NCI-H226 (cell line): ENCODE measurements at regions not wholly inside any gene's neighbourhood (a gene's known extent, or its start where the extent isn't known, plus 50 kb on each side); places are given as distances from the start of the nearest gene placed in this dataset.
A peak's percentile ranks its signal among the peaks of the same experiment; 100 is the strongest.
"Not testable (repeated sequence)": the region's sequence is repeated elsewhere in the genome, so short reads cannot be mapped to it uniquely, and the experiment has no call there.

Source experiments
- DNase-seq: peaks from one replicate; pipeline ENCODE4 v3.0.0-alpha.2; 2015

DNA sequence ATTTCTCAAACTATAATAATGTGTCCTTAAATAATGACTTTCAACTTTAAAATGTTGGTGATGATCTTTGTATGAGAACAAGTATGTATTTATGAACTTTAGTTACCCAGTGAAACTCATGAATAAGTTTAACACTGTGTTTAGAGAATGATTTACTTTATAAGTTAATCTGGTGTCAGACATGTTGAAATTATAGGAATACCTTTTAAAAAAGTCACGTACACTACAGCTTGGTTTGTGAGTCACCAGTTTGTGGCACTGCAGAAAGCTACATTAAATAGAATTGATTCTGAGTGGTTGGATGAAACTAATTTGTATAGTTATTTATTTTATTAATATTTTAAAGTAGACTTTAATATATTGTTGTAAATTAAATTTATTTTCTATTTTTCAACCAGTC, 1366.2 kb upstream of the PCDH20 start:
- no peak for DNase-seq

DNA sequence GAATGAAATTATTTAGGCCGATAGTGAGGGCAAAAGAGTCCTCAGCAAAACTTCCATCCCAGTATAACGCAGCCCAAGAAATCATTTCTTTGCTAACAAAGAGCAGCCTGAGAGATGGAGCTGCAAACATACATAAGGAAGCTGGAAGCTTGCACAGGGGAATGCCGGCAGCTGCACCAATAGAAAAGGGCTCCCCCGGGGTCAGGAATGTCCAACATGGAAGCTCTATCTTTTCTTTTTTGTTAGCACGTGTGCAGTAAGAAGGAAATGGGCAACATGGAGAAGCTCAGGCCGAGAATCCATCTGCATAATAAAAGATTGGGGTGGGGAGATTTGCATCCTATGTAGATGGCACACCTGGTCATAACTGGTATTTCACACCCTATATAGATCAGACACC, 1363.5 kb upstream of the PCDH20 start:
- DNase-seq = no peak

- no peak for DNase-seq
Observed at GRCh38 chr13:62767473-62767872, 1351.8 kb upstream of the PCDH20 start.

- DNase-seq = no peak
Observed at GRCh38 chr13:62760724-62761123, 1345.1 kb upstream of the PCDH20 start.

GRCh38 chr13:62747629-62748028, 1332.0 kb upstream of the PCDH20 start:
- DNase-seq = peak; percentile 62

- peak; percentile 71 for DNase-seq
Observed at GRCh38 chr13:62747152-62747551, 1331.5 kb upstream of the PCDH20 start.

GRCh38 chr13:62729746-62730145, 1314.1 kb upstream of the PCDH20 start:
- not testable (repeated sequence) for DNase-seq

DNA sequence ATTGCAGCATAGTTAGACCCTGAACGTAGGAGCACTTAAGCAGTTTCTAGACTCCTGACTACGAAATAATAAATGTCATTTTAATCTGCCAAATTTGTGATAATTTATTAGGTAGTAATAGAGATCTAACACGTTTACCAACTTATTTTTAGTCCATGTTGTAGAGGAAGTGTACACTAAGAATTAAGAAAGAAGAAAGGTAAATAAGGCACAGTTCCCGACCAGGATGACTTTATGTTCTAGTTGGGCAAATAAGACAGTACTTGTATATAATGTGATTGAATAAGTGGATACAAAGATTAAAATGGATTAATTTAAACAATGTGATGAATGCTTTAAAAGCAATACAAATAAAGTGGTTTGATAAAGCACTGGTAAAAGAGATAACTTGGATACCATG, 1306.2 kb upstream of the PCDH20 start:
- DNase-seq = no peak

DNA sequence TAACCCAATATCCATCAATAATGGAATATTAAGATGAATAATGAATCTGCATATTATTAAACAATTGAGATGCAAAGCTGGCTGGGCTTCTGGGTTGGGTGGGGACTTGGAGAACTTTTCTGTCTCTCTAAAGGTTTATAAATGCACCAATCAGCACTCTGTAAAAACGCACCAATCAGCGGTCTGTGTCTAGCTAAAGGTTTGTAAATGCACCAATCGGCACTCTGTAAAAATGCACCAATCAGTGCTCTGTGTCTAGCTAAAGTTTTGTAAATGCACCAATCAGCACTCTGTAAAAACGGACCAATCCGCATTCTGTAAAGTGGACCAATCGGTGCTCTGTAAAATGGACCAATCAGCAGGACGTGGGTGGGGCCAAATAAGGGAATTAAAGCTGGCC, 1296.3 kb upstream of the PCDH20 start:
- not testable (repeated sequence) for DNase-seq

- DNase-seq = no peak
Observed at GRCh38 chr13:62710787-62711186, 1295.1 kb upstream of the PCDH20 start.

DNA sequence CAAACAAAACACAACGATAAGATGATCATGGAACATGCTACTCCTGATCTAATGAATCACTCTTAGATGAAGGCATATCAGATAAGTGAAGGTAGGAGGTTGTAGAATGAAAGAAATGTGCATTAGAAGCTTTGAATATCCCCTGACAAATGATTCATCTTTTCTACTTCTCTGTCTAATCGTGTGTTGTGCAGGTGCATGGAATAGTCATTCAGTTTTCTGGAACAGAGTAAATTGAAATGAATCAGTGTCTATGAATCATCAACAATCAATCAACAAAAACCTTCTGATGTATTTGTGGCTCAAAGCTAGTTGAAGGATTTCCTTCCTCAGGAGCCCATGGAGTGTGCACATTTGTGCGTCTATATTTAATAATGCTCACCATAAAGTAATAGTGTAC, 1290.4 kb upstream of the PCDH20 start:
- DNase-seq = peak; percentile 25

DNA sequence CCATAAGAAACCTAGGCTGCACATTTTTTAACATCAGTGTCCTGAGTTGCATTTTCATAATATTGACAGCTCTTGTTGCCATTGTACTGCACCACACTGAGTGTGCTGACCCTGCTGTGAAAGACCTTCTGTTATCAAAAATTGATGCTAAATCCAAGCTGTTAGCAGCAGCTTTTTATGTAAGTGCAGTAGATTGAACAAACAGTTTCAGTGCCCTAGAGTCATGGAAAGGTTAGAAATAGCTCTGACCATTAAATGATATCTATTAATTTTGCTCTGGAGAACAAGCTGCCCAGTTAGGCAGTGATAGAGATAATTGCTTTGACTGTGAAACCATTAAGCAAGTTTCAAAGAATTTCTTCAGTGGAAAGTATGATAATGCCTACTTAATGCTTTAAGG, 1289.2 kb upstream of the PCDH20 start:
- DNase-seq = no peak

GRCh38 chr13:62702502-62702901, 1286.9 kb upstream of the PCDH20 start:
- DNase-seq = no peak

DNA sequence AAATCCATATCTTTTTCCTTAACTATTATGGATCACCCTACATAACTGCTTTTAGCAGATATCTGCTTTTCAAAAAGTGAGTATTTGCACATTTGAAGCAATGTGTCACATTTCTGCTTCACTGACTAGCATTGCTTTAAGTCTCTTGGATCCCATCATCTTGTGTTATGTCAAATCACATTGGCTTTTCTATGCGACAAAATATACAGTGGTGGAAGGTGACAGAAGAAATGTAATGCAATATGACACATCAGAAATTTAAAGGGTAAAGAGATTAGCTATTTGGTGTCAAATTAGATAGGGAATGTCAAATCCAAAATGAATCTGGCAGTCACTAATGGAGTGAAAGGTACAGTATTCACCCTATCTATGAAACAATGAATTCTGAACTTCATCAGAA, 1282.1 kb upstream of the PCDH20 start:
- DNase-seq = no peak

GRCh38 chr13:62696490-62696889, 1280.8 kb upstream of the PCDH20 start:
- no peak for DNase-seq

- no peak for DNase-seq
Observed at GRCh38 chr13:62687732-62688131, 1272.1 kb upstream of the PCDH20 start.

DNA sequence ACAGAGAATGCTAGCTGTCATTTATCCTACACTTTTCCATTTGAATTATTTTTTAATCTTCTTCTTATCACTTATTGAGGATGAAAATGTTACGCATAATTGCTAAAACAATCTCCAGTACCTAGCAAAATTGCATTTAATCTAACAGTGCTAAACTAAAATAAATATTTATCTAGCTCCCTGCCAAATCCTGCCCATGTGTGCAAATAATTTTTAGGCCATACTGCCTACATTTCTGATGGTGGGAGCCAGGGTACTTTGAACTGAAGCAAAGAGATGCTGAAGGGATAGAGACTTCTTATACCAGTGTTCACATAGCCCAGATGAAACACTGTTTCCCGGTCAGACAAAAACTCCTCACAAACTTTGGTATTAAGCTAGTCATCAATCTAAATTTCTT, 1268.7 kb upstream of the PCDH20 start:
- DNase-seq = no peak

- no peak for DNase-seq
Observed at GRCh38 chr13:62682788-62683187, 1267.1 kb upstream of the PCDH20 start.

- DNase-seq = no peak
Observed at GRCh38 chr13:62678039-62678438, 1262.4 kb upstream of the PCDH20 start.

- DNase-seq = no peak
Observed at GRCh38 chr13:62663767-62664166, 1248.1 kb upstream of the PCDH20 start.

GRCh38 chr13:62659365-62659764, 1243.7 kb upstream of the PCDH20 start:
- no peak for DNase-seq

GRCh38 chr13:62653371-62653770, 1237.7 kb upstream of the PCDH20 start:
- peak; percentile 41 for DNase-seq

GRCh38 chr13:62643799-62644524, 1228.3 kb upstream of the PCDH20 start:
- no peak for DNase-seq

GRCh38 chr13:62643007-62643483, 1227.4 kb upstream of the PCDH20 start:
- peak; percentile 44 for DNase-seq

- DNase-seq = peak; percentile 5
Observed at GRCh38 chr13:62635161-62635560, 1219.5 kb upstream of the PCDH20 start.
